A673 (cell line): ENCODE measurements at regions not wholly inside any gene's neighbourhood (a gene's known extent, or its start where the extent isn't known, plus 50 kb on each side); places are given as distances from the start of the nearest gene placed in this dataset.

Experiments
- BruUV-seq: library from RNA; stranded (reverse); fragments of 400-500 nt; replicated peaks from 2 replicates; lab custom pipeline; 2021; lab: Mats Ljungman, UMichigan
- CTCF ChIA-PET: fragments of 300-600 bp; sonication (Branson Sonifier 250); formaldehyde crosslinking; loops from one replicate; lab custom pipeline; 2022; ENCODE audit warnings: antibody characterized with exemption; lab: Charles Lee
- POLR2A ChIA-PET: fragments of 300-600 bp; sonication (Branson Sonifier 250); formaldehyde crosslinking; loops from one replicate; lab custom pipeline; 2022; ENCODE audit warnings: antibody characterized with exemption; ENCODE audit not compliant: low non-redundant PET; lab: Charles Lee
- DNase-seq: peaks from one replicate; pipeline ENCODE4 v3.0.0-alpha.2; 2015; ENCODE audit warnings: low spot score
- H3K27ac ChIP-seq: fragments of 200-600 bp; sonication (generic); 2 replicates; pipeline ENCODE4 v1.5.1; 2016; ENCODE audit warnings: mixed run types, low read depth, mild to moderate bottlenecking, mixed read lengths, antibody characterized with exemption, low read length; ENCODE audit not compliant: poor library complexity, severe bottlenecking
- H3K27me3 ChIP-seq: fragments of 200-600 bp; sonication (generic); replicated peaks from 2 replicates; pipeline ENCODE4 v1.6.1; 2017; ENCODE audit warnings: mixed run types, low read depth, mild to moderate bottlenecking, mixed read lengths, antibody characterized with exemption, low read length; ENCODE audit not compliant: insufficient read depth, poor library complexity
- H3K36me3 ChIP-seq: fragments of 200-600 bp; sonication (generic); 2 replicates; pipeline ENCODE4 v1.6.1; 2016; ENCODE audit warnings: mixed run types, mild to moderate bottlenecking, mixed read lengths, antibody characterized with exemption, low read length; ENCODE audit not compliant: insufficient read depth, poor library complexity, severe bottlenecking
- H3K4me1 ChIP-seq: fragments of 200-600 bp; sonication (generic); 2 replicates; pipeline ENCODE4 v1.6.1; 2017; ENCODE audit warnings: mixed run types, mild to moderate bottlenecking, mixed read lengths, antibody characterized with exemption, low read length; ENCODE audit not compliant: insufficient read depth, poor library complexity, severe bottlenecking
- H3K4me3 ChIP-seq: fragments of 200-600 bp; sonication (generic); 2 replicates; pipeline ENCODE4 v1.5.1; 2016; ENCODE audit warnings: low read depth, mixed run types, mild to moderate bottlenecking, mixed read lengths, low read length; ENCODE audit not compliant: poor library complexity, severe bottlenecking
- H3K9me3 ChIP-seq: fragments of 200-600 bp; sonication (generic); 2 replicates; pipeline ENCODE4 v1.6.1; 2016; ENCODE audit warnings: mixed run types, low read depth, mild to moderate bottlenecking, mixed read lengths, antibody characterized with exemption, low read length; ENCODE audit not compliant: poor library complexity, severe bottlenecking
- CTCF ChIP-seq: fragments of 300-800, 200-600 bp; sonication (generic); conservative IDR thresholded peaks from 2 replicates; pipeline ENCODE4 v1.5.1; 2017; ENCODE audit warnings: low read depth, mild to moderate bottlenecking, antibody characterized with exemption, low read length, moderate library complexity, mixed read lengths
- EZH2 ChIP-seq: fragments of 200-600 bp; sonication (generic); IDR thresholded peaks from 2 replicates; pipeline ENCODE4 v1.6.1; 2017; ENCODE audit warnings: borderline replicate concordance, low read depth, mild to moderate bottlenecking, mixed read lengths, antibody characterized with exemption, low read length; ENCODE audit not compliant: poor library complexity, severe bottlenecking
- intact Hi-C: fragments of 100-400 bp; cut with micrococcal nuclease; formaldehyde crosslinking; loops from one replicate; pipeline ENCODE4 v1.10.0; 2022; ENCODE audit not compliant: unreplicated experiment

DNA sequence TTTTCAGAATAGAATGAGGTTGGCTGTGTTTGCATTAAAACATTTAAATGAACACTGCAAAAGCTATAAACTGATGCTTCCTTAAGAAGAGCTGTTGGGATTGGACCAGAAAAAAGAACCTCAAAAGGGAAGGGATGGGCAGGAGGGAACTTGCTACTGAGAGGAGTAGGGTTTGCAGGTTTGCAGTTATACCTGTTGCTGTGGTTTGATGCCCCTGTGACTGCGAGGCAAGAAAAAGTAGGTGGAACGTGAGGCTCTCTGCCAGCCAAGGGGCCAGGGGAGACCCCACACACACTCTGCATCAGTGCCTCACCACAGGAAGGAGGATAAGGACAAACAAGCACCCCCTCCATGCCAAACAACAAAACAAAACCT lies 197.2 kb downstream of the BCAS1 start:
- intact Hi-C loops, result no loop called here
- Histone ChIP-seq H3K4me1 (peaks cover 37% of the 10 kb centered on the region), H3K36me3 (no peaks in the 10 kb centered on the region), H3K27me3 (no peaks in the 10 kb centered on the region), H3K27ac (no peak overlapping the region), H3K4me3 (no peak overlapping the region), H3K9me3 (no peaks in the 10 kb centered on the region)
- no TSS peak for BruUV-seq
- no peak for TF ChIP-seq CTCF
- no peak for TF ChIP-seq EZH2
- ChIA-PET POLR2A (no interaction called here), CTCF (no interaction called here)
- DNase-seq, result no peak

GRCh38 chr20:53872561-53873229 lies 197.7 kb downstream of the BCAS1 start:
- DNase-seq, result peak; percentile 54
- H3K4me1 ChIP-seq, result peaks cover 42% of the 10 kb centered on the region
- H3K27ac ChIP-seq, result peak overlapping the region; percentile 66
- H3K9me3 ChIP-seq, result no peaks in the 10 kb centered on the region
- TF ChIP-seq CTCF (no peak), EZH2 (no peak)
- ChIA-PET CTCF (interaction anchor here (0.6 kb wide), 2 partner anchors 25 to 67 kb away, joined by 4 to 6 read pairs; no protein-coding TSS in a partner anchor), POLR2A (interaction anchor here (0.7 to 1.1 kb wide), 2 partner anchors 22 to 261 kb away, joined by 3 to 15 read pairs; no protein-coding TSS in a partner anchor)
- intact Hi-C loops, result no loop called here
- BruUV-seq, result no TSS peak
- H3K4me3 ChIP-seq, result peak overlapping the region; percentile 3
- H3K27me3 ChIP-seq, result no peaks in the 10 kb centered on the region
- no peaks in the 10 kb centered on the region for H3K36me3 ChIP-seq

- H3K27ac ChIP-seq, result peak overlapping the region; percentile 66
- H3K36me3 ChIP-seq, result no peaks in the 10 kb centered on the region
- no TSS peak for BruUV-seq
- H3K4me1 ChIP-seq, result peaks cover 48% of the 10 kb centered on the region
- DNase-seq, result peak; percentile 39
- POLR2A ChIA-PET, result interaction anchor here (0.7 to 1.1 kb wide), 2 partner anchors 22 to 260 kb away, joined by 3 to 15 read pairs; no protein-coding TSS in a partner anchor
- H3K4me3 ChIP-seq, result peak overlapping the region; percentile 3
- no peaks in the 10 kb centered on the region for H3K9me3 ChIP-seq
- intact Hi-C loops, result no loop called here
- CTCF ChIA-PET, result interaction anchor here (0.6 to 0.7 kb wide), 2 partner anchors 26 to 43 kb away, joined by 3 to 4 read pairs; no protein-coding TSS in a partner anchor
- no peaks in the 10 kb centered on the region for H3K27me3 ChIP-seq
- TF ChIP-seq EZH2, result no peak
- TF ChIP-seq CTCF, result no peak
Observed at GRCh38 chr20:53872081-53872541, 198.3 kb downstream of the BCAS1 start.
